ENCODE measurements at regions not wholly inside any gene's neighbourhood (a gene's known extent, or its start where the extent isn't known, plus 50 kb on each side); places are given as distances from the start of the nearest gene placed in this dataset.

DNA sequence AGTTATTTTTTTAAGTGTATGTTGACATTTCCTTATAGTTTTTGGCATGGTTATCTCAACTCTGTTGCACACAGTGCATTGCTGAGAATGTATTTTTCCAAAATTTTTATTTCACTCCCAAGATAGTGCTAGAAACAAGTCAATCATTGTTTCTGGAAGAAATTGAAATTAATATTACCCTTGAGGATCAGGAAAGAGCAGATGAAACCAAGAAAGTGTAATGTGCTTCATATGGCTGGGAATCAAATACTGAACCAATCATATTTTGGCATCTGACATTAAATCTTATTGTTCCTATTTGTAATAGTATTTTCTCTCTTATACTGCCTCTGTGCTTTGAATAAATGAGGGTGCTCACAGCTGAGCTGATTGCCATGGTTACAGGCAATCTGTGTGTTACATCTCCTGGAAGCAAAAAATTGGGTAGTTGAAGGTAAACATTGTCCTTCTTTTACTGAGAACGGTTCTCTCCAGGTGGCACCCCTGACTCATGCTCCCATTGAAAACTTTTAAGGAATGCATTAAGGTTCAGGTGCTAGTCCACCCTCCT is 358.2 kb upstream of the NR3C2 start:
- DNase-seq = no peak

DNA sequence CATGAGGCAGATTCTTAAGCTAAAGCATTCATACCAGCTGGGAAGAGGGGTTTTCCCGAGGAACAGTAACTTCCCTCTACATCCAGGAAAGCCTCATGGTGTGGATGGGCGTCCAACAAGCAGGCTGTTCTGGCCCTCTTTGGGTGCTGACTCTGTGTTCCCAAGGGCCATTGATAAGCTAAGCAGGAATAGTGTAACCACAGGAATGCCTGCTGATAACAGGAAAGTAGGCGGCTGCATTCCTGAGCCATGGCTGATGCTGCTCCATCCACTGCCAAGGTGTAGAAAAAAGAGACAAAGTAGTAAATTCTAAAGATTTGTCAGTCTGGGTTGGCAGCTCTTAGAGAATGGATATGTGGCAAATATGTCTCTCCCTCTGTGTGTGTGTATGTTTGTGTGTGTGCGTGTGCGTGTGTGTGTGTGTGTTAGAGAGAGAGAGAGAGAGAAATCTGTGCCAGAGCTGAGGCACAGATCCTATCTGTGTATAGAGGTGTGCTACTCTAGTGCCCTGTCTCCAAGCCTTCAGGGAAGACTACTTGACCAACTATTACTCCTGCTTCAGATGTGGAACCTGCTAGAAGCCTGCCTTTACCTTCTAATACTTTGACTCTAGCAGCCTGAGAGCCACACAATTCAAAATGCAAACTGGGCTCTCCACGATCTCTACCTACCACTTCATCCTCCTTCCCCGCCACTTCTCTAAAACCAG is 353.1 kb upstream of the NR3C2 start:
- DNase-seq = peak; percentile 48

DNA sequence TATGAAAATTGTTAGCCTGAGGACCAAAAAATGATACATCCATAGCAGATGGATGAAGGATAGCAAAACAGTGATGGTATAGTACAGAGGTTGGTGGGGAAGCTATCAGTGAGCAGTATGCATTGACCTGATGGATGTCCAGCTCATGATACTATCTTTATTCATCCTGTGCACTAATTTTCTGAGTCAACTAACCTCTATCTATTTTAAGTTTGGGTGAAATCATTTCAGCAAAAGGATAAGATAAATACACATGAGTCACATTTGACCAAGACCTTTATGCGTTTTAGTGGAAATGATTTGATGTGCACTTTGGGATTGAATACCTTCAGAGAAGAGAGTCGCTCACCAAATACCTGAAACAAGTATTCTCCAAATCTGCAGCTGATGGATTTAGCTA is 351.0 kb upstream of the NR3C2 start:
- DNase-seq = no peak

DNA sequence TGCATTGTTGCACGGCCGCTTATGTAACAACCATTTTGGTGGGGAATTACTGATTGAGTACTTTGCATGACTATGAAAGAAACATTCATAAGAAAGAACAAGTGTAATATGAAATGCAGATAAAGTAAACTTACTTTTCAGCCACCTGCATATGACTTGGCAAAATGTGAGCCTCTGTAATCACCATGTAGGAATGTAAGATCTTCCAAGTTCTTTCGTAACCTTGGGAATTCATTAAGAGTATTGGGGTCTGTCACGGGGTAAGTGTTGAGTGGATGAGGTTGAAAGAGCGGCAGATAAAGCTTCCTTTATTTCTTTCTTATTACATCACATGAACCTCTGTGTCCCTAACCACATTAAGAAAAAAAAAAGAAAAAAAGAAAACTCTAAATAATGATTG is 348.5 kb upstream of the NR3C2 start:
- no peak for DNase-seq

DNA sequence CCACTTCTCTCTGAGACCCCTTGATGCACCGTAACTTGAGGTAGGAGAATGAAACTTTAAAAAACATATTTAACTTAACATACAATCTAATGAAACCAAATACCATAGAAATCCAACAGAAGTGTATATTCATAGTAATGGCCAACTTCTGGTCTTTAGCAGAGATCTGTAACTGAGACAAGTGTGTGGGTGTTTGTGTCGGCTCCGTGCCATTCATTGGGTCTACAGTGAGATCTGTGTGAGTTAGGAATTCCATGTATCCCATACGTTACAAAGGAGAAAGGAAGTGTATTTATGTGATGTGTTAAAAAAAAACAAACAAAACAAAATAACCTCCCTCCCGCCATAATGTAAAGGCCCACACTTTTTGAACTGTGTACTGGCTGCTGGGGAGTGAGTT is 348.0 kb upstream of the NR3C2 start:
- no peak for DNase-seq

DNA sequence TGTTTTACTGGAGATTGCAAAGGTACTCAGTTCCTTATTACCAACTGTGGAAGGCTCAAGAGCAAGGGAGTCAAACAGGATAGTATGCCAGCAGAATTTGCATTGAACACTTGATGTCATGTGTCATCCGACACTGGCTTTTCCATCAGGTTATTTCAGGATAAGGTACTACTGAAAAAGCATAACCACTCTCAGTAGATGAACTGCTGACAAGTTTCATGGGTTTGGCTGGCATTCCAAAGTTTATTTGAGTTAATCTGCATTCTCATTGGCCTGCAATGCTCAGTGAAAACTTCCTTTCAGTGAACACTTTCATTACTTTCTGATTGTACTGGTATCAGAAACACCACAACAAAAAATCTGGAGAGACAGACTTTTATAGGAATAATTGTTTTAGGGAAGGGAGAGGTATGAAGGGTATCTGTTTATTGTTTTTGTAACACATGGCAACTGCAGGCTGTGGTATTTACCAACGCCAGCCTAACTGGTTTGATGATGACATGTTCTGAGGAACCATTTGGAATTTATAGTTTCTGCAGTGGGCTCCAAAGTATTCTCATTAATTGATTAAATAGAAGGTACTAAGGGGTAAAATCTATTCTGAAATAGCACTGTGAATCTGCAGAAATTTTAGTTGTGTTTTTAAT is 345.7 kb upstream of the NR3C2 start:
- DNase-seq = no peak

DNA sequence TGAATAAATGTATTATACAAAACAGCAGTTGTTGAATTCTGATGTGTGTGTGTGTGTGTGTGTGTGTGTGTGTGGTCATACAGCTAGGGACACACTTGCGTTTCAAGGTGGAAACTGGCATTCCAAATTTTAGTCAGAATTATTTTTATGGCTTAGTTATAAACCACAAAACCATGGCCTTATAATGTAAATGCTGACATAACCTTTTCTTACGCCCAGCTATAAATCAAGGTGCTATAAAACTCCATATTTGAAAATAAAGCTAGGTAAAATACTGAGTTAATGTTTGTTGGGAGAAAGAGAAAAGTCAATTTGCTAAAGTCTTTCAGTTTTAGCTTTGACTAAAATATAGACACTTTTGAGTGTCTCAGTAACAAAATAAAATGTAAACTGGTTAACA is 345.1 kb upstream of the NR3C2 start:
- DNase-seq = no peak

DNA sequence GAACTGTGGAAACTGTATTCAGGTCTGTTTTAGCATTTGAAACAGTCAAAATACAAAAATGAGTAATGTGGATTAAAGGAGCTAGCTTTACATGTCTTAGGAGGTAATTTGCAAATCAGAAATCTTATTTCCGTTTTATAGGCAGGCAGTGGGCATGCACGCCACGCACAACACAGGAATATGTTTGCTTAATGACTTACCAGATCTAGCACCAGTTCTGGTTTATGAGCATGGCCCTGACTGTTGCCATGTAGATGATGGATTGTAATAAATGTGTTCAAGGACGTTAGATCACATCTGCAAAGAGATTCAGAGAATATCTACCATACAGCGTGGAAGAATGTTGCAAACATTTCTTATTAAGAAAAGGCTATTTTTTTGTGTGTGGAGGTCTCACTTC is 344.5 kb upstream of the NR3C2 start:
- no peak for DNase-seq

DNA sequence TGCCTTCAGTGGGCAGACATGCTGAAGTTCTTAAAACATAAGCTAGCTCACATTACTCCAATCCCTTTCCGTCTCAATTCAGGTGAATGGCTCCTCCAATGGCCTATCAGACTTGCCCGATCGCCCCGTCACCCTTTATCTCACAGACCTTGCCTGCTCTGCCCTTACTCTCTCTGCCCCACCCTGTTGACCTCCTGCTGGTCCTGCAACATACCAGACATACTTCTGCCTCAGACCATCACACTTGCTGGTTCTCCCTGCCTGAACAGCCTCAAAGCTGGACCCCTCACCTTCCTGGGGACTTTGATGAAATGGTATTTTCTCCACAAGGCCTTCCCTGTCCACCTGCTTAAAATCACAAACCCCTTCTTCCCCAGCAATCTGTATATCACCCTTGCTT is 340.1 kb upstream of the NR3C2 start:
- DNase-seq = no peak

DNA sequence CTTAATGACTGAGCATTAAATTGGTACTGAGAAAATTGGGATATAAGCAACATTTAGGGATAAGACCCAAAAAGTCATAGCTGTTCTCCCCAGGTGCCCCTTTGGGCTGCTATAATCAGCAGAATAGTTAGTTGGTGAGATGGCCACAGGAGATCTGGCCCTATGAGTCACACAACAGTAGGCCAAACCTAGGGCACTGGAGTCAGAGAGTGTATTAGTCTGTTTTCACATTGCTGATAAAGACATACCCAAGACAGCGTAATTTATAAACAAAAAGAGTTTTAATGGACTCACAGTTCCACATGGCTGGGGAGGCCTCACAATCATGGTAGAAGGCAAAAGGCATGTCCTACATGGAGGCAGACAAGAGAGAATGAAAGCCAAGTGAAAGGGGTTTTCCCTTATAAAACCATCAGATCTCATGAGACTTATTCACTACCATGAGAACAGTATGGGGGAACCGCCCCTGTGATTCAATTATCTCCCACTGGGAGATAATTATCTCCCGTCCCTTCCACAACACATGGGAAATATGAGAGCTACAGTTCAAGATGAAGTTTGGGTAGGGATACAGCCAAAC is 338.3 kb upstream of the NR3C2 start:
- no peak for DNase-seq

DNA sequence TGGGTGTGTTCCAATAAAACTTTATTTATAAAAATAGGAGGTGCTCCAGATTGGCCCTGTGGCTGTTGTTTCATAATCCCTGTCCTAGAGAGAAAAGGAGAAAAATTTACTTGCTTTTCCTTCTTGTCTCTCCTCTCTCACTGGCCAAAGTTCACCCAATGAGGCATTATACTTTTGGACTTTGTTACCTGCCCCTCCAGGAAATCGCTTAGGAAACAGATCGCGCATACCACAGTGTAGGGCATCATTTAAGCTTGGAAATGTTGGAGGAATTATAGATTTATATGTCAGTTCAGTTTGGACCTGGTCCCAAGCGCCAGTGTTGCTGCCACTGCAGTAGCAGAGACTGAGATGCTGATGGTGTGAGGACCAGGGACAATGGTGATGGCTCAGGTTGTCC is 337.6 kb upstream of the NR3C2 start:
- DNase-seq = no peak

DNA sequence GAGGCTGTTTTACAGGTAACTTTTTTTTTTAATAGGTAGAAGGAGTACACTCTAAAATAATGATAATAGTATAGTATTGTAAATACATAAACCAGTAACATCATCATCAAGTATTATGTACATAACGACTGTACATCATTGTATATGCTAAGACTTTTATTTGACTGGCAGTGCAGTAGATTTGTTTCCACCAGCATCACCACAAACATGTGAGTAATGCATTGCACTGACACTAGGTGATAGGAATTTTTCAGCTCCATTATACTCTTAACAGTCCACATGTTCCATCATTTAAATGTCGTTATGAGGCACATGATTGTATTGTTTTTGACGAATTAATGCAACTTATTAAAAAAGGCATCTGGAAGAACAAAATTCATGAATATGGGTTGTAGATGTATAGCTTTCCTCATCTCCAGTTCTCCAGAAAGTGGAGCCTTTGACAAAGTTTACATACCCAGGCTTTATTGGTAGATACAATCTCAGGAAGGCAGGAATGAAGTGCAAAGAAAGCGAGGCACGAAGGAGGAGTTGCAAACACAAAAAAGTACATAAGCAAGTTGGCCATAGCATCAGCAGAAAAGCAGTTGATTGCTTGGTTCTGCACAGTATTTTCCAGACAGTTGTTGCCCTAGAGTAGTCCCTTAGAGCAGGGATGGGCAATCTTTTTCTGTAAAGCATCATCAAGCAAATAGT is 336.9 kb upstream of the NR3C2 start:
- no peak for DNase-seq

DNA sequence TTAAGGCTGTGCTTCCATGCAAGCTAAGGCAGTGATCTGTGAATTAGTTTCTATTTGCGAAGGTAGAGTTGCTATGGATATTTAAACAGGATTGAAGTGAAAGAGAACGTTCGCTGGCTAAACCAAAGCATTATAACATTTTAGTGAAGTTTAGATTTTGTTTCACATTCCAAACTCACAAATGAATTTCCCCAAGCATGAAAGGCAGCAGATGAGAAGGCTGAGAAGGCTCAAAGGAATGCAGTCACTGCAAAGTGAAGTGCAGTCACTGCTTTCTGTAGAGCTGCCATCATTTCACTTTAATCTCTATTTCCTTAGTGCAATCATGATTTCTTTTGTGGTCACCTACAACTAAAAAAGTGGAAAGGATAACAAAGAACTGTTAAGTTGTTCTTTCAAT is 334.7 kb upstream of the NR3C2 start:
- DNase-seq = peak; percentile 27

DNA sequence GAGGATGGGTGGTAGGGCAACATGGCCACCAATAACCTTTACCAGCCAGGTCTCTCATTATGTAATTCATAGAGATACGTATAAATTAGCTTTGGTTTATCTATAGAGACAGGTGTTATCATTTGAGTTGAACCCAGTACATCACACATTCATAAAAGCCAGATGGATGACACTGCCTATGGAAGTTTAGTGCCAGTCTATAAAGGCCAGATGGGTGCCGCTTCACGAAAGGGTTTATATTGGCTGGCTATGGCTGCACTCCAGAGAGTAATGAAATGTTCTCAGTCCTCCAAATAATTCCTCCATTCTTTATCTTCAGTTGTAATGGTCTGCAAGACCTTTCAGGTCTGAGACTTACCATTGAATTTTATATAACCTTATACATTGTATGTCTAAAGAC is 331.9 kb upstream of the NR3C2 start:
- DNase-seq = no peak

DNA sequence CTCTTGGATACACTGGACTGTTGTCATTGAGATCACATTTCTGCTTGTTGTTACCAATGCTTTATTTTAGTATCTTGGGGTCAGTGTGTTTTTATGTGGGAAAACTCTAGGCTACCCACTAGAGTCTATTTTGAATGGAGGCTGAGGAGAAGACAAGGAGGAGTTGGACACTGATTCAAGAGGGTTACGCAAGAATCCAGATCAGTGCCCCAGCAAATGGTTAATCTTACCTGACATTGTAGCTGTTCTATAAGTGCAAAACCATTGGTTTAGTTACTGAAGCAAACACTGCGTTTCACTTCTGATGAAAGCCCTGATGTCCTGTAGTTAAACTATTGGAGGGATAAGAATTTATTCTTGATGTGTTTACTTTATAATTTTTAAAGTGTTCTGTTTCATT is 331.1 kb upstream of the NR3C2 start:
- DNase-seq = no peak

DNA sequence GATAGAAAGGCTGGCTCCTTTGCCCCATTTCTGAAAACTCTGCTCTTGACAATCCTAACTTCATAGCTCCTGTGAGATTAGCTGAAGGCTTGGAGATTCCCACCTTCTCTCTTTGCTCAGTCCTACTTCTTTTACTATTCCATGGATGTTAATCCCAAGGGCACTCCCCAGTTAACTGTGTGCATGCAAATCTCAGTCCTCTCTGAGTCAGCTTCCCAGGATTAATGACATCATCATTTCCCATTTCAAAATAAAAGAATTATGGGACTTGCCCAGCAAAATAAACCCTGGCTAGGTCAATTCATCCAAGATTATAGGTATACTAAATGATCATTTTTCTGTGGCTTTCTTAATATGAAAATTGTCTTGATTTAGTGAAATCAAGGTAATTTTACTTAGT is 328.6 kb upstream of the NR3C2 start:
- DNase-seq = peak; percentile 8

DNA sequence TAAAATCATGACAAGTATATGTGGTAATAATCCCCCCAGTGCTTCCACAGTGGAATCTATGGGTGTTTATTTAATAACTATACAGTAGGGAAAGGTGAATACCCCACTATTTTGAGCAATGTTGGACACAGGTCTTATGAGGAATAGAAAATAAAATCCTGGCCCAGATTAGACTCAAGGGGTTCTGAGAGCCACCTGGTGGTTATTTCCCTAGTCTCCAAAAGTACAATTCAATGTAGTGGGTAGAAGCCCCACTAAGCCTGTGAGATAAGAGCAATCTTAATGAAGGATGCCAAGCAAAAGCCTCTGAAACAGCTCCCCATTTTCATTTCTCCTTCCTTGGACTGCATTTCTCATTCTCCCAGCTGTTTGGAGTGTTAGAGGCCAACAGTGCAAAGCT is 328.2 kb upstream of the NR3C2 start:
- DNase-seq = no peak

DNA sequence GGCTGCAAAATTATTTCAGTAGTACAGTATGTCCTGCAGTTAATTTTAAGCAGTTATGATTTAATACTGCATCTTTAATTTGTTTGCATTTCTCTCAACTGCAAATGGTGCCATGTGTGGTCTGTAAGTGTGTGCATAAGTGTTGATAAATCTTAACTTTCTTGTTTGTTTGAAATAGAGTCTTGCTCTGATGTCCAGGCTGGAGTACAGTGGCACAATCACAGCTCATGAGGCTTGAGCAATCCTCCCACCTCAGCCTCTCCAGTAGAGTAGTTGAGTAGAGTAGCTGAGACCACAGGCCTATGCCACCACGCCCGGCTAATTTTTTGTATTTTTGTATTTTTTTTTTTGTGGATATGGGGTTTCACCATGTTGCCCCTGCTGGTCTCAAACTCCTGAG is 322.5 kb upstream of the NR3C2 start:
- DNase-seq = no peak

DNA sequence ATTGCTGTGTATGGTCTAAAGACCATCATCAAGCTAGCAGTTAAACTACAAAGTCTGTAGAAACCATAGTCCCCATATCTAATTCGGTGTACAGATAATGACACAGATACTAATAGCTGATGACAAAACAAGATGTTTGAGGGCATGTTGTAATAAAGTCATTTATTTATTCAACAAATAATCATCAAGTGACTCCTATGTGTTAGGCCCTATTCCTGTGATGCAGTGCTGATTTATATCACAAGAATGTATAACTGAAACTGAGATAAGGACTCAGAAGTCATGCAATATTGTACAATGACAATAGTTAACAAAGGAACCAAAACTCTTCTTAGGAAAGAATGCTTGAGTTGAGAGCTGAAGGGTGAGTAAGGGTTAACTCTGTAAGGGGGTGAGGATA is 315.0 kb upstream of the NR3C2 start:
- peak; percentile 2 for DNase-seq

DNA sequence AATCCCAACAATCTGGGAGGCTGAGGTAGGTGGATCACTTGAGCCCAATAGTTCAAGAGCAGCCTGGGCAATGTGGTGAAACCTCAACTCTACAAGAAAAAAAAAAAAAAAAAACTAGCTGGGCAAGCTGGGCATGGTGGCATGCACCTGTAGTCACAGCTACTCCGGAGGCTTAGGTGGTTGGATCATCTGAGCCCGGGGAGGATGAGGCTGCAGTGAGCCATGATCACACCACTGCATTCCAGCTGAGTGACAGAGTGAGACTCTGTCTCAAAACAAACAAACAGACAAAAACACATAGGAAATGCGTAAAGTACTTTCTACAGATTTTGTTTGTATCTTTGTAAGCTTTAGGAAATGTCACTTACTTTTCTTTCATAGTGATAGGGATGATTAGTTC is 307.2 kb upstream of the NR3C2 start:
- no peak for DNase-seq

DNA sequence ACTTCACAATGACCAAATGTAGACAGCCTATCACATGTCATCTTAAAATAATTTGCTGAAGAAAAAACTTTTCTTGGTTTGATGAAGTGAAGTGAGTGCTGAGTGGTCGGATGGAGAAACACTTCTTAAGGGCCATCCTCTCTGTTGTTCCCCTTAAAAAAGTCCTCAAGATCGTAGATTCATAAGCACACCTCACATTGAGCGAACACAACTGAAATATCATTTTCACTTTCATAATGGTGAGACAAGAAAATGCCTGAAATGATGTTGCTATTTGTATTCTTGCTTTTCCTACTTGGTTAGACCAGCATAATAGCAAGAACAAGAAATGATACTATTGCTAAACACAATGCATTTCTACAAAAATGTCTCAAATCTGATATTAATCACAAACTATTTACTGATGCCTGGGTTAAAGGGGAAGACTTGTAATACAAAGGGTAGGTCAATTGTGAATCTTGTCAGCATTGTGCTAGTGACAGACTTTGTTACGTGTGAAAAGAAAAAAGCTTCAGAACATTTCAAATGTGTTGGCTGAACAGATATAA is 305.6 kb upstream of the NR3C2 start:
- no peak for DNase-seq

DNA sequence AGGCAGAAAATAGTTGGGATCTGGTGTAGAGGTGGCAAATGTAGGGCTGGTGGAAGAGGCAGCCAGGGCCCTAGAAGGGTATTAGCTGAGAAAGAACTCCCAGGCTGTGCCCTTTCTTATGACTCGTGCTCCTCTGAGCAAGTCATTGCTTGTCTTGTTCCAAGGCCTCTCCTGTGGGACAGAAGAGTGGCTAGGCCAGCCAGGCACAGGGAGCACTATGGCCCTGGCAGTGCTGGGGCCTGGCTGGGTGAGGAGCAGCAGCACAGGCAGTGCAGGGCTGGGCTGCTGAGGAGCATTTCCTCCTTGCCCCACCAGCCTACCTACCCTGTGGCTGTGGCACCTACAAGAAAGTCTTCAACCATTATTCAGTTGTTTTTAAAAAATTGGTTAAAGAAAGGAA is 298.5 kb upstream of the NR3C2 start:
- no peak for DNase-seq

DNA sequence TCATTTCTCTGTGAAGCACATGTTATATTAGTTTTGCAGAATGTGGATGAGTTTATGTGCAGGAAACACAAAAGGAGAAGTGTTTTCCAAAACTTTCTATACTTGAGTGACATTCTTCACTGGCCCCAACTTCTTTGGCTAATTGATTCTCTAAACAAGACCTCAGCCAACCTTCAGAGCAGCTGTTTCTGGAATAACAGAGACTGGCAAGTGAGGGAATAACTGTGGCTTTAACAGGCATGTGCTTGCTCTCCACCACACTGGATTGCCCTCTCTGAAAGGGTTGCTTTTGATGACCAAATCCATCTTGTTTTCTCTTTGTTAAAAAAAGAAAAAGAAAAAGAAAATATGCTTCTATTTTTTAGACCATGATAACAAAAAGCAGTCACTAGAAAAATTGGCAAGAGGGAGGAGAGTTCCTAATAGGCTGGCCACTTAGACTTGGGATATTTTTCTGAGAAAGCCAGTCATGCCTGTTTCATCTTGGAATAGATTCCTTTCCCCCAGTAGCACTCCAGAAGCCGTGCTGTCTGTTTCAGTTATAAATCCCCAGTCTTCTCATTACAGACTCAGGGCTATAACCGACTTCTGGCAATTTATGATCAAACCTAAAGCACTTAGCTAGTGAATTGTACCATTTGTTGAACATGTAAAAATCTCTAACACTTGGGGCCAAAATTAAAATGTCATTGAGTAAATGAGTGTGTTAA is 295.0 kb upstream of the NR3C2 start:
- DNase-seq = no peak
